SU-DHL-6 (cell line): ENCODE measurements at regions not wholly inside any gene's neighbourhood (a gene's known extent, or its start where the extent isn't known, plus 50 kb on each side); places are given as distances from the start of the nearest gene placed in this dataset.
A peak's percentile ranks its signal among the peaks of the same experiment; 100 is the strongest.

Experiments
- H2AFZ ChIP-seq: fragments of 200-600 bp; sonication (generic); 2 replicates; pipeline ENCODE4 v1.6.1; 2014; ENCODE audit warnings: low read depth, mild to moderate bottlenecking, moderate library complexity, mixed read lengths, antibody characterized with exemption, low read length; ENCODE audit not compliant: severe bottlenecking
- H3F3A ChIP-seq: fragments of 200-600 bp; shearing (Covaris generic); 2 replicates; pipeline ENCODE4 v1.6.0; 2016; ENCODE audit warnings: antibody characterized with exemption, mild to moderate bottlenecking; ENCODE audit not compliant: insufficient read depth
- H3K27ac ChIP-seq: fragments of 200-600 bp; sonication (generic); 2 replicates; pipeline ENCODE4 v1.5.1; 2016; ENCODE audit warnings: low read depth, mild to moderate bottlenecking, low read length, moderate library complexity, mixed read lengths
- H3K27me3 ChIP-seq: fragments of 200-600 bp; sonication (generic), shearing (Covaris generic); 2 replicates; pipeline ENCODE4 v1.6.0; 2014; ENCODE audit warnings: mild to moderate bottlenecking, low read length
- H3K36me3 ChIP-seq: fragments of 200-600 bp; sonication (generic); 2 replicates; pipeline ENCODE4 v1.6.1; 2014; ENCODE audit warnings: mild to moderate bottlenecking, low read length, mixed read lengths
- H3K4me2 ChIP-seq: fragments of 300-600, 200-600 bp; shearing (Covaris generic), sonication (generic); 2 replicates; pipeline ENCODE4 v1.6.0; 2014; ENCODE audit warnings: low read length, low read depth, mild to moderate bottlenecking; ENCODE audit not compliant: poor library complexity, severe bottlenecking
- H3K4me3 ChIP-seq: fragments of 200-600 bp; sonication (generic); 2 replicates; pipeline ENCODE4 v1.5.1; 2014; ENCODE audit warnings: antibody characterized with exemption, low read length, mild to moderate bottlenecking, mixed read lengths; ENCODE audit not compliant: insufficient read depth, poor library complexity, severe bottlenecking
- H3K79me2 ChIP-seq: fragments of 200-600 bp; sonication (generic); 2 replicates; pipeline ENCODE4 v1.6.1; 2014; ENCODE audit warnings: mild to moderate bottlenecking, low read length, moderate library complexity; ENCODE audit not compliant: insufficient read depth
- H3K9ac ChIP-seq: fragments of 200-600 bp; sonication (generic); 2 replicates; pipeline ENCODE4 v1.7.0; 2014; ENCODE audit warnings: mild to moderate bottlenecking, low read length
- H3K9me2 ChIP-seq: fragments of 200-600 bp; sonication (generic); replicated peaks from 2 replicates; pipeline ENCODE4 v1.6.1; 2014; ENCODE audit warnings: low read length; ENCODE audit not compliant: insufficient read depth
- H3K9me3 ChIP-seq: fragments of 200-600 bp; sonication (generic); 2 replicates; pipeline ENCODE4 v1.6.1; 2014; ENCODE audit warnings: low read length, mixed read lengths; ENCODE audit not compliant: insufficient read depth
- H4K20me1 ChIP-seq: fragments of 200-600 bp; sonication (generic); 2 replicates; pipeline ENCODE4 v1.6.1; 2014; ENCODE audit warnings: low read depth, mild to moderate bottlenecking, antibody characterized with exemption, low read length, moderate library complexity, mixed read lengths
- CTCF ChIP-seq: fragments of 200-600 bp; sonication (generic); IDR thresholded peaks from one replicate; pipeline ENCODE4 v1.5.1; 2017; ENCODE audit warnings: antibody characterized with exemption, mild to moderate bottlenecking, low read length, moderate library complexity; ENCODE audit not compliant: insufficient read depth, poor library complexity, severe bottlenecking
- EZH2phosphoT487 ChIP-seq: fragments of 200-600 bp; sonication (generic), shearing (Covaris generic); conservative IDR thresholded peaks from 2 replicates; pipeline ENCODE4 v1.6.1; 2018; ENCODE audit warnings: mild to moderate bottlenecking, antibody characterized with exemption, low read length, moderate library complexity, mixed read lengths

GRCh38 chr6:91082311-91082832 lies 495.5 kb upstream of the MAP3K7 start:
- TF ChIP-seq EZH2phosphoT487 (no peak), CTCF (no peak)

GRCh38 chr6:91081452-91082067 lies 494.7 kb upstream of the MAP3K7 start:
- Histone ChIP-seq H2AFZ (no peak overlapping the region), H3F3A (no peaks in the 10 kb centered on the region), H3K27ac (no peak overlapping the region), H3K9me2 (no peaks in the 10 kb centered on the region), H3K4me3 (no peak overlapping the region), H3K36me3 (no peaks in the 10 kb centered on the region), H3K9ac (no peak overlapping the region), H3K79me2 (no peaks in the 10 kb centered on the region), H3K9me3 (no peaks in the 10 kb centered on the region), H4K20me1 (no peaks in the 10 kb centered on the region), H3K4me2 (no peak overlapping the region), H3K27me3 (no peaks in the 10 kb centered on the region)
- TF ChIP-seq CTCF (peak; percentile 53), EZH2phosphoT487 (no peak)

More at GRCh38 chr6:91082311-91082832, 495.5 kb upstream of the MAP3K7 start:
- Histone ChIP-seq H2AFZ (no peak overlapping the region), H3F3A (no peaks in the 10 kb centered on the region), H3K4me3 (no peak overlapping the region), H3K27me3 (no peaks in the 10 kb centered on the region), H3K27ac (no peak overlapping the region), H3K79me2 (no peaks in the 10 kb centered on the region), H4K20me1 (no peaks in the 10 kb centered on the region), H3K9me2 (no peaks in the 10 kb centered on the region), H3K4me2 (no peak overlapping the region), H3K9me3 (no peaks in the 10 kb centered on the region), H3K9ac (no peak overlapping the region), H3K36me3 (no peaks in the 10 kb centered on the region)

GRCh38 chr6:91080871-91081270 lies 494.0 kb upstream of the MAP3K7 start:
- no peak for TF ChIP-seq EZH2phosphoT487
- TF ChIP-seq CTCF: no peak
- no peaks in the 10 kb centered on the region for H3K9me3 ChIP-seq
- H3K9me2 ChIP-seq: no peaks in the 10 kb centered on the region
- no peak overlapping the region for H3K27ac ChIP-seq
- no peak overlapping the region for H3K4me2 ChIP-seq
- no peaks in the 10 kb centered on the region for H3K27me3 ChIP-seq
- no peaks in the 10 kb centered on the region for H3K36me3 ChIP-seq
- H3K79me2 ChIP-seq: no peaks in the 10 kb centered on the region
- no peaks in the 10 kb centered on the region for H4K20me1 ChIP-seq
- no peak overlapping the region for H3K9ac ChIP-seq
- no peaks in the 10 kb centered on the region for H3F3A ChIP-seq
- H3K4me3 ChIP-seq: no peak overlapping the region
- H2AFZ ChIP-seq: no peak overlapping the region
